HT-29 (cell line): ENCODE measurements at regions not wholly inside any gene's neighbourhood (a gene's known extent, or its start where the extent isn't known, plus 50 kb on each side); places are given as distances from the start of the nearest gene placed in this dataset.
A peak's percentile ranks its signal among the peaks of the same experiment; 100 is the strongest.
"Not testable (repeated sequence)": the region's sequence is repeated elsewhere in the genome, so short reads cannot be mapped to it uniquely, and the experiment has no call there.

ENCODE experiments used
- DNase-seq: peaks from one replicate; pipeline ENCODE4 v3.0.0-alpha.2; 2015; ENCODE audit warnings: low spot score

DNA sequence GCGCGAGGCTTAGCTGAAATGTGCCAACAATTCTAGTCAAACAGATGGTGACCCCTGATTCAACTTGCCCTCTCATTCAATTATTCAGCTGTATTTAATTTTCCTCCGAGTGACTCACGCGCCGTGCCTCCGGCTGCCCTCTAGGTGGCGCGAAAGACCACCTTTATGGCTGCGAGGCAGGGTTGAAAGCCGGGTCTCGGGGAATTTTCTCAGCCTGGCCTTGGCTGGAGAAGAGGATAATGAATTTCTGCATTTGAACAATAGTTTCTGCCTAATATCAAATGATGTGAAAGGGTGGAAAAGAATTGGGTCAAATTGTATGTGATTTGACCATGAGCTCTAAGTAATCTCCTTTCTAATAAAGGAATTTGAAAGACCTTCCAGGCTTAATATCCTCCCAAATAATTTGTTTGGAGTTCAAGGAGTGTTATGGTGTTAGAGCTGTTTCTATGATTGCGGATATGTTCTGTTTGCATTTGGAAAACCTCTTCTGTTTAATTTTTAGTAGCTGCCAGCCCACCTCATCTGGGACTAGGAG is 310.9 kb downstream of the ZNF536 start:
- DNase-seq = peak; percentile 79

- no peak for DNase-seq
Measured at GRCh38 chr19:30682146-30682998, 310.2 kb downstream of the ZNF536 start.

- DNase-seq = no peak
Measured at GRCh38 chr19:30681162-30682100, 309.2 kb downstream of the ZNF536 start.

DNA sequence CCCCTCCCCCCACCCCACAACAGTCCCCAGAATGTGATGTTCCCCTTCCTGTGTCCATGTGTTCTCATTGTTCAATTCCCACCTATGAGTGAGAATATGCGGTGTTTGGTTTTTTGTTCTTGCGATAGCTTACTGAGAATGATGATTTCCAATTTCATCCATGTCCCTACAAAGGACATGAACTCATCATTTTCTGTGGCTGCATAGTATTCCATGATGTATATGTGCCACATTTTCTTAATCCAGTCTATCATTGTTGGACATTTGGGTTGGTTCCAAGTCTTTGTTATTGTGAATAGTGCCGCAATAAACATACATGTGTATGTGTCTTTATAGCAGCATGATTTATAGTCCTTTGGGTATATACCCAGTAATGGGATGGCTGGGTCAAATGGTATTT is 308.2 kb downstream of the ZNF536 start:
- not testable (repeated sequence) for DNase-seq

DNA sequence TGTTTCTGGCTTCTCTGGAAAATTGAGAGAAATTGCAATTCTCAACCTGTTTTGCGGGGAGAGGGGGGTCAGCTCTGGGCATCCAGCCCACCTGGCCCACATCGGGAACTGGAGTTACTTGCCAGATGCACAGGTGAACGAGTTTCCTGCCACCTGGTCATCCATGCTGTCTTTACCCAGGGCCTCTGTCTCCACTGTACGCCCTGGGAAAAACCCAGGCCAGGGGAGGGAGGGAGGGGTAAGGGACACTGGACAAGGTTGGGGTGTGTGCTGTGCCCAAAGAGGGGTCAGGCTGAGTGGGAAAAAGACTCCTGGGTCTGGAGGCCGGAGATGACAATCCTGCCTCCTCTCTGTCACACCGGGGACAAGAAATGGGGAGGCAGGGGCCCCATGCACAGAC is 307.6 kb downstream of the ZNF536 start:
- no peak for DNase-seq

GRCh38 chr19:30679153-30679702 is 307.0 kb downstream of the ZNF536 start:
- DNase-seq = no peak

DNA sequence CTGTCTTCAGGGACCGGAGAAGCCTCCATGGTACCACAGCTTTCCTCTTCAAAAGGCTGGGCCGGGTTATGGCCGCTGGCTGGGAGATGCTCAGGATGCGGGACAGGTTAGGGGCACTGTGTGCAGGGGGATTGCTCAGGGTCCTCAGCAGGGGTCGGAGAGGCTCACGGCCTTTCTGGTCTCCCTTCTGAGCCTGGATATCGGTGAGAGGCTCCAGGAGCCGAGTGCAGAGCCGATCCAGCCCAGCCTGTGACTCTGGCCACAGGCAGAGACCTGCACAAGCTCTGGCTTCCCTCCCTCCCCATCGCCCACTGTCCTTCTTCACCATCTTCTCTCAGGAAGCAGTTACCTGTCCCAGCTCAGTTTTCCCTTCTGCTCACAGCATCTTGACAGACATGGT is 306.0 kb downstream of the ZNF536 start:
- DNase-seq = no peak

DNA sequence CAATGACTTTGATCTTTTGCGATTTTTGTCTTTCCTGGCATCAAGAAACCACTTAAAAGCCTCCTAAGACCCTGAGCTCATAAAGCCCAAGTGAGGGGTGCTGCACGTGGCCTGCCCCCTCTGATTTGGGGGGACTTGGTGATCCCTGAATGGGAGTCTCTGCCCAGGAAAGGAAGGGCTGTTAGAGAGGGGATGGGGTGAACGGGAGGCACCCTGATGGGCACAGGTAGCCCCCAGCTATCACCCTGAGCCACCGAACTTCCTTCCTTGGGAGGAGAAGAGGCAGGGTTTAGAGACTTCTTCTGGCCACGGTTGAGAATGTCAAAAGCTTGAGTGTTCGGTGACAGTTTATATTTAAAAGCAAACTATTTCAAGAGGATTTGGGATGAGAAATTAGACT is 305.5 kb downstream of the ZNF536 start:
- no peak for DNase-seq

DNA sequence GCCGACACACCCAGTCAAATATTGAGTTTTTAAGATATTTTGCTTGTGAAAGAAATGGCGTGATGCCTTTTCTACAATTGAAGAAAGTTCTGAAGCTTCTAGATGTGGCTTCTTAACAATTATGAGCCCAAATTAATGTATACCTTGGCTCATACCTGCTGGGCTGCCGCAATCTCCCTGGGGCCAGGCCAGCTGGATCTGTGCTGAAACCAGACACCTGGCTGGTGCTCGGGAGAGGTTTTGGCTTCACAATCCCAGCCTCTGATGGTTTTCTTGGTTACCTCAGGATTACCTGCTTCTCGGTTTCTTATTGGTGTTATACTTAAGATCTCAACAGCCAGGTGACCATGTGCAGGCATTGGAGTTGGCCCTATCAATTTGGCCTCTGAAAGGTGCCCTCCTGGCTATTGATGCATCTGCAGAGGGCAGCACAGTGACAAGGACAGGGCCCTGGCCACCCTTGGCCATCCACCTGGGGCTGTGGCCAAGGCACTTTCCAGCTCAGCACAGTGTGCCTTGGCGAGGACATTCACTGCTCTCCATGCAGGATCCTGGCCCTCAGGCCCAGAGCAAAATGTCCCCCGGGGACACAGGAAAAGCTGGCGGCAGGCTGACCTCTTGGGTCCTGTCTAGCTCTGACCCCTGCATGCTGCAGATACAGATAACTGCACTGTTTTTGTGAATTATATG is 305.0 kb downstream of the ZNF536 start:
- no peak for DNase-seq

GRCh38 chr19:30675086-30675485 is 302.9 kb downstream of the ZNF536 start:
- no peak for DNase-seq

DNA sequence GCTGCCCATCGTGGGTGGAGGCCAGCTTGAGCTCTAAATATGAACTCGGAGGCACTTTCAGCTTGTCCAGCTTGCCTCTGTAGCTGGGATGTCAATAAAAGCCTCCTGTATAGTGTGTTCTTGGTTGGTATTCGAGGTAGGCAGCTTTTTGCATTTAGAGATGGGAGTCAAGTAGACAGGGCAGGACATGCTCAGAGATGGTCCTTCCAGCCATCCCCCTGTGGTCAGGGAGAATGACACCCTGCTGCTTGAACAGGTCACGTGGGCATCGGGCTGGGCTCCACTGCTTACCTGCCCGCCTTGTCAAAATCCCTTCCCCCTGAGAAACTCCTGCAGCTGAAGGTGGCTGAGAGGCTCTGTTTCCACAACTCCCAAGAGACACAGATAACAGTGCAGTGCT is 302.5 kb downstream of the ZNF536 start:
- DNase-seq = no peak

- no peak for DNase-seq
Measured at GRCh38 chr19:30673336-30673735, 301.2 kb downstream of the ZNF536 start.

GRCh38 chr19:30672926-30673325 is 300.7 kb downstream of the ZNF536 start:
- no peak for DNase-seq

GRCh38 chr19:30671622-30672051 is 299.5 kb downstream of the ZNF536 start:
- no peak for DNase-seq

GRCh38 chr19:30671367-30671619 is 299.1 kb downstream of the ZNF536 start:
- DNase-seq = no peak

GRCh38 chr19:30670562-30671366 is 298.6 kb downstream of the ZNF536 start:
- no peak for DNase-seq

GRCh38 chr19:30670011-30670329 is 297.8 kb downstream of the ZNF536 start:
- no peak for DNase-seq

- DNase-seq = peak; percentile 49
Measured at GRCh38 chr19:30669329-30670010, 297.3 kb downstream of the ZNF536 start.

DNA sequence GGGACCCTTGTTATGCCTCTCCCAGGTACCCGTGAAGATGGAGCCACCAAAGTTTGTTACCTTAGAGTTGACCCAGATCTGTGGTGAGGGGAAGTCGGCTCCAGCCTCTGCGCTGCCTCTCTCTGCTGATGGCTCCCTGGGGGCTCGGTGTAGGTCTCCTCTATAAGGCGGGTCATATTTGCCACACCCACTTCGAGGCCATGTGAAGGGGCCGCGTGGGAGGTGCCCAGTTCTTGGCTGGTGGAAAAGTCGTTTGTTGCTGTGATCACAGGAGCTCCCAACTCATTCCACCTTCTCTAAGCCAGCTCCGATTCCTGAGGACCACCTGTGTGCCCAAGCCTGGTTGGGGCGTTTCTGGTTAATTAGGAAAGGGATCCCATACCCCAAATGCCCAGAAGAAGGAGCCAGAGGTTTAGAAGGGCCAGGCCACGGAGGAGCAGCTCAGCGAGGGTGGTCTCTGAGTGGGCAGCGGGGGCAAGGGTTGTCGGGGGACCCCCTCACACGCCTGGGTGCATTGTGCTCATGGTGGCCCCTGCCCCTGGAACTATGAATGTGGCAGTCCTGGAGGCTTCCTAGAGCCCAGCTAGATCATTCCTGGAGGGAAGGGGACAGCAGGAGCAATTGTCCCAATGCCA is 296.5 kb downstream of the ZNF536 start:
- DNase-seq = no peak

DNA sequence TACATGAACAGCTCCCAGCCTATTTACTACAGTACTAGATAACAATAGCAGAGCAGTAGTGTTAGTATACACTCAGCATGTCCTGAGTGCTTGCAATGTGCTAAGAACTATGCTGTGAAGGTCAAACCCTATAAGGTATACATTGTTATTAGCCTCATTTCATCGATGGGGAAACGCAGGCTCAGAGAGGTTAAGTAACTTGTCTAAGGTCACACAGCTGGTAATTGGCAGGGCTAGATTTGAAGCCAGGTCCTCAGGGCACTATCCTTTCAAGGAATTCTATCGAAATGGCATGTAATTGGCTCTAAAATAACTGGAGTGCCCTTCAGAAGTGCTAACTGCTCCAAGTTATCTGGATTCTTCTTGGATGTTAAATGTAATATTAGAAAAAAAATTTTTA is 295.6 kb downstream of the ZNF536 start:
- DNase-seq = no peak
